A673 (cell line): ENCODE measurements at regions not wholly inside any gene's neighbourhood (a gene's known extent, or its start where the extent isn't known, plus 50 kb on each side); places are given as distances from the start of the nearest gene placed in this dataset.

Source experiments
- EZH2 ChIP-seq: fragments of 200-600 bp; sonication (generic); IDR thresholded peaks from 2 replicates; pipeline ENCODE4 v1.6.1; 2017; ENCODE audit warnings: borderline replicate concordance, low read depth, mild to moderate bottlenecking, mixed read lengths, antibody characterized with exemption, low read length; ENCODE audit not compliant: poor library complexity, severe bottlenecking
- TF ChIP-seq, protein P1 (sequence below): fragments of 300-800, 200-600 bp; sonication (generic); conservative IDR thresholded peaks from 2 replicates; pipeline ENCODE4 v1.5.1; 2017; ENCODE audit warnings: low read depth, mild to moderate bottlenecking, antibody characterized with exemption, low read length, moderate library complexity, mixed read lengths

GRCh38 chr2:12818416-12819102 is 101.8 kb downstream of the TRIB2 start:
- TF ChIP-seq, protein P1, sequence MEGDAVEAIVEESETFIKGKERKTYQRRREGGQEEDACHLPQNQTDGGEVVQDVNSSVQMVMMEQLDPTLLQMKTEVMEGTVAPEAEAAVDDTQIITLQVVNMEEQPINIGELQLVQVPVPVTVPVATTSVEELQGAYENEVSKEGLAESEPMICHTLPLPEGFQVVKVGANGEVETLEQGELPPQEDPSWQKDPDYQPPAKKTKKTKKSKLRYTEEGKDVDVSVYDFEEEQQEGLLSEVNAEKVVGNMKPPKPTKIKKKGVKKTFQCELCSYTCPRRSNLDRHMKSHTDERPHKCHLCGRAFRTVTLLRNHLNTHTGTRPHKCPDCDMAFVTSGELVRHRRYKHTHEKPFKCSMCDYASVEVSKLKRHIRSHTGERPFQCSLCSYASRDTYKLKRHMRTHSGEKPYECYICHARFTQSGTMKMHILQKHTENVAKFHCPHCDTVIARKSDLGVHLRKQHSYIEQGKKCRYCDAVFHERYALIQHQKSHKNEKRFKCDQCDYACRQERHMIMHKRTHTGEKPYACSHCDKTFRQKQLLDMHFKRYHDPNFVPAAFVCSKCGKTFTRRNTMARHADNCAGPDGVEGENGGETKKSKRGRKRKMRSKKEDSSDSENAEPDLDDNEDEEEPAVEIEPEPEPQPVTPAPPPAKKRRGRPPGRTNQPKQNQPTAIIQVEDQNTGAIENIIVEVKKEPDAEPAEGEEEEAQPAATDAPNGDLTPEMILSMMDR = no peak
- TF ChIP-seq EZH2 = no peak
